ENCODE measurements at regions not wholly inside any gene's neighbourhood (a gene's known extent, or its start where the extent isn't known, plus 50 kb on each side); places are given as distances from the start of the nearest gene placed in this dataset.

- Histone ChIP-seq H3K4me2 (ENCODE audit: insufficient read depth, low read length) (no peak overlapping the region), H3K9ac (replicated peaks; ENCODE audit: extremely low read depth, insufficient read depth, low read length) (no peak overlapping the region), H3K27me3 (ENCODE audit: control insufficient read depth in 2 of 2, insufficient read depth in 2 of 2, low read length in 2 of 2) (no peaks in the 10 kb centered on the region), H3K36me3 (ENCODE audit: control insufficient read depth in 2 of 2, extremely low read depth in 1 of 2, insufficient read depth in 2 of 2, low read length in 2 of 2) (no peaks in the 10 kb centered on the region), H3K4me1 (ENCODE audit: control insufficient read depth, extremely low read depth, insufficient read depth, low read length) (no peaks in the 10 kb centered on the region), H3K27ac (ENCODE audit: insufficient read depth, low read depth, low read length) (no peak overlapping the region), H3K9me1 (replicated peaks; ENCODE audit: control insufficient read depth, extremely low read depth, insufficient read depth, low read length) (no peaks in the 10 kb centered on the region), H3K79me2 (ENCODE audit: control insufficient read depth, insufficient read depth, low read length) (no peaks in the 10 kb centered on the region), H3K4me3 (replicated peaks in 1 of 3; ENCODE audit: insufficient read depth in 1 of 3, low read depth in 1 of 3, low read length in 3 of 3) (no peak overlapping the region), H4K20me1 (replicated peaks; ENCODE audit: control insufficient read depth, extremely low read depth, insufficient read depth, low read length) (no peaks in the 10 kb centered on the region), H2AFZ (ENCODE audit: low read depth, low read length) (no peak overlapping the region), H3K9me3 (replicated peaks; ENCODE audit: control insufficient read depth, insufficient read depth, low read length) (no peaks in the 10 kb centered on the region)
- intact Hi-C loops (cut with micrococcal nuclease) = no loop called here
- CTCF ChIA-PET = no interaction called here
- no TSS peak for BruUV-seq (replicated peaks)
- no peak for TF ChIP-seq MYC (IDR thresholded peaks at IDR 0.05; ENCODE audit: low read depth, low read length)
- no peak for TF ChIP-seq POLR2A (IDR thresholded peaks at IDR 0.05; ENCODE audit: low read depth, low read length)
- TF ChIP-seq GATA2 (IDR thresholded peaks at IDR 0.05; ENCODE audit: insufficient read depth, insufficient read length, low read depth, low read length) = no peak
- TF ChIP-seq FOS (IDR thresholded peaks at IDR 0.05; ENCODE audit: borderline replicate concordance, insufficient read depth, low read length) = no peak
- no peak for TF ChIP-seq CTCF (IDR thresholded peaks at IDR 0.05; ENCODE audit: extremely low read depth in 1 of 2, insufficient read depth in 1 of 2, low read depth in 1 of 2, low read length in 2 of 2)
- no peak for TF ChIP-seq EZH2 (IDR thresholded peaks at IDR 0.05; ENCODE audit: borderline replicate concordance, low read depth, low read length, severe bottlenecking)
- TF ChIP-seq JUN (IDR thresholded peaks at IDR 0.05; ENCODE audit: borderline replicate concordance, insufficient read depth, insufficient read length, low read depth) = no peak
- TF ChIP-seq MAX (IDR thresholded peaks at IDR 0.05; ENCODE audit: insufficient read depth, insufficient read length) = no peak
- dilution Hi-C loops (cut with MboI; ENCODE audit: extremely low pct_ligation_motif_present, low sequenced_read_pairs) = no loop called here
- DNase-seq (ENCODE audit: low read depth, low spot score) (no peak), FAIRE-seq (no peak)
- POLR2A ChIA-PET = no interaction called here
Measured at GRCh38 chr1:14341147-14341546, 257.3 kb upstream of the KAZN start.
